ENCODE measurements at regions not wholly inside any gene's neighbourhood (a gene's known extent, or its start where the extent isn't known, plus 50 kb on each side); places are given as distances from the start of the nearest gene placed in this dataset.

GRCh38 chr9:18061856-18062255 lies 412.1 kb upstream of the ADAMTSL1 start:
- TF ChIP-seq, protein P1, sequence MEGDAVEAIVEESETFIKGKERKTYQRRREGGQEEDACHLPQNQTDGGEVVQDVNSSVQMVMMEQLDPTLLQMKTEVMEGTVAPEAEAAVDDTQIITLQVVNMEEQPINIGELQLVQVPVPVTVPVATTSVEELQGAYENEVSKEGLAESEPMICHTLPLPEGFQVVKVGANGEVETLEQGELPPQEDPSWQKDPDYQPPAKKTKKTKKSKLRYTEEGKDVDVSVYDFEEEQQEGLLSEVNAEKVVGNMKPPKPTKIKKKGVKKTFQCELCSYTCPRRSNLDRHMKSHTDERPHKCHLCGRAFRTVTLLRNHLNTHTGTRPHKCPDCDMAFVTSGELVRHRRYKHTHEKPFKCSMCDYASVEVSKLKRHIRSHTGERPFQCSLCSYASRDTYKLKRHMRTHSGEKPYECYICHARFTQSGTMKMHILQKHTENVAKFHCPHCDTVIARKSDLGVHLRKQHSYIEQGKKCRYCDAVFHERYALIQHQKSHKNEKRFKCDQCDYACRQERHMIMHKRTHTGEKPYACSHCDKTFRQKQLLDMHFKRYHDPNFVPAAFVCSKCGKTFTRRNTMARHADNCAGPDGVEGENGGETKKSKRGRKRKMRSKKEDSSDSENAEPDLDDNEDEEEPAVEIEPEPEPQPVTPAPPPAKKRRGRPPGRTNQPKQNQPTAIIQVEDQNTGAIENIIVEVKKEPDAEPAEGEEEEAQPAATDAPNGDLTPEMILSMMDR (IDR thresholded peaks at IDR 0.05; ENCODE audit: low read depth, low read length): no peak
- no peak for TF ChIP-seq EZH2phosphoT487 (IDR thresholded peaks at IDR 0.05; ENCODE audit: low read depth)
